Lower lobe of right lung (tissue), 2 donors: ENCODE measurements at regions not wholly inside any gene's neighbourhood (a gene's known extent, or its start where the extent isn't known, plus 50 kb on each side); places are given as distances from the start of the nearest gene placed in this dataset.

Experiments
- ATAC-seq, 2 donors: fragments of 200-7000 bp; cut with Tn5 transposase; one replicate each; pipeline ENCODE4 v1.9.1; 2020 to 2022; ENCODE audit warnings: mild to moderate bottlenecking in 2 of 2, moderate library complexity in 2 of 2
- DNase-seq: peaks from one replicate; pipeline ENCODE4 v3.0.0-alpha.2; 2020
- H3K27ac ChIP-seq: fragments of 200-600 bp; one replicate; pipeline ENCODE4 v1.8.0; 2022
- H3K27me3 ChIP-seq: fragments of 200-600 bp; one replicate; pipeline ENCODE4 v1.8.0; 2022; ENCODE audit warnings: low read depth
- H3K36me3 ChIP-seq: fragments of 200-600 bp; one replicate; pipeline ENCODE4 v1.8.0; 2022; ENCODE audit warnings: mild to moderate bottlenecking
- H3K4me1 ChIP-seq: fragments of 200-600 bp; one replicate; pipeline ENCODE4 v1.8.0; 2022
- H3K4me3 ChIP-seq: fragments of 200-600 bp; one replicate; pipeline ENCODE4 v1.8.0; 2022; ENCODE audit warnings: mild to moderate bottlenecking
- H3K9me3 ChIP-seq: fragments of 200-600 bp; one replicate; pipeline ENCODE4 v1.8.0; 2022
- CTCF ChIP-seq: fragments of 200-600 bp; IDR thresholded peaks from one replicate; pipeline ENCODE4 v1.8.0; 2022; ENCODE audit warnings: antibody characterized with exemption, mild to moderate bottlenecking
- intact Hi-C: fragments of 100-400 bp; cut with DNase I; formaldehyde crosslinking; loops from one replicate; pipeline ENCODE4 v1.11.0; 2022
- donor health status: DM: no; HTN: yes; CAD: no; lungs with severe emphysema.

GRCh38 chr14:54251356-54251755 is 145.5 kb upstream of the CDKN3 start:
- H3K27ac ChIP-seq, result peak overlapping the region; percentile 5

DNA sequence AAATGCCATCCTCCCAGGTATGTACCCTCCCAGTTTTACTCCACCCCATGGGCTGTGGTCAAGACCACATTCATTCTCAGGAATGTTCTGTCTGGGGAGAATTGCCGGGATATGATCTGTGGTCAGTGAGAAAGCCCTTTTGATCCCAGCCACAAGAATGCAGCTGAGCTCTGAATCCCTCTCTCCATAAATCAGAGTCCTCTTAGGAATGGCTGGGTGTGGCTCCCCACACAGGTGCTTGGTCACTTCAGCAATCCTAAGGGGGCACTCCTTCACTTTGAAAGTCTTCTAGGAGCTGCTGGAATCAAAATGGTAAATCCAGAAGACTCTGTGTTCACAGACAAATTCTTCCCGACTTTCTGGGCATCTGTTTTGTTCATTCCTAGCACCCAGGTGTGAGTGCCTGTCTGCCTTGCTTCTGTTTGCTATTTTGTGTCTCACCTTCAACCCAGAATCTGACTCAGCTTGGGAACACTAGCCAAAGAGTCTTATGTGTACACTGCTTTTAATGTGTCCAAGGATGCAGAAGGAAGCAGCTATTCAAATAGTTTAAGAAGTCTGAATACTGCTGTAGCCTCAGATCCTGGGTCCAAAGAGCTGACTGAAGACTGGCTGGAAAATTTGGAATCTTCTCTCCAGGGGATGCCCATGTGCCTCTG is 144.6 kb upstream of the CDKN3 start:
- Histone ChIP-seq H3K27me3 (peaks cover 14% of the 10 kb centered on the region), H3K36me3 (no peaks in the 10 kb centered on the region), H3K4me1 (no peaks in the 10 kb centered on the region), H3K9me3 (no peaks in the 10 kb centered on the region), H3K27ac (peak overlapping the region; percentile 26), H3K4me3 (no peak overlapping the region)
- ATAC-seq, result peak; percentile 64 to 89
- TF ChIP-seq CTCF, result no peak
- no peak for DNase-seq
- intact Hi-C loops, result no loop called here

More at GRCh38 chr14:54251356-54251755, 145.5 kb upstream of the CDKN3 start:
- intact Hi-C loops, result no loop called here
- peak in 1 of 2 donors; percentile 23 for ATAC-seq
- H3K4me3 ChIP-seq, result no peak overlapping the region
- no peak for DNase-seq
- H3K4me1 ChIP-seq, result no peaks in the 10 kb centered on the region
- H3K36me3 ChIP-seq, result no peaks in the 10 kb centered on the region
- TF ChIP-seq CTCF, result no peak
- peaks cover 14% of the 10 kb centered on the region for H3K27me3 ChIP-seq
- no peaks in the 10 kb centered on the region for H3K9me3 ChIP-seq

DNA sequence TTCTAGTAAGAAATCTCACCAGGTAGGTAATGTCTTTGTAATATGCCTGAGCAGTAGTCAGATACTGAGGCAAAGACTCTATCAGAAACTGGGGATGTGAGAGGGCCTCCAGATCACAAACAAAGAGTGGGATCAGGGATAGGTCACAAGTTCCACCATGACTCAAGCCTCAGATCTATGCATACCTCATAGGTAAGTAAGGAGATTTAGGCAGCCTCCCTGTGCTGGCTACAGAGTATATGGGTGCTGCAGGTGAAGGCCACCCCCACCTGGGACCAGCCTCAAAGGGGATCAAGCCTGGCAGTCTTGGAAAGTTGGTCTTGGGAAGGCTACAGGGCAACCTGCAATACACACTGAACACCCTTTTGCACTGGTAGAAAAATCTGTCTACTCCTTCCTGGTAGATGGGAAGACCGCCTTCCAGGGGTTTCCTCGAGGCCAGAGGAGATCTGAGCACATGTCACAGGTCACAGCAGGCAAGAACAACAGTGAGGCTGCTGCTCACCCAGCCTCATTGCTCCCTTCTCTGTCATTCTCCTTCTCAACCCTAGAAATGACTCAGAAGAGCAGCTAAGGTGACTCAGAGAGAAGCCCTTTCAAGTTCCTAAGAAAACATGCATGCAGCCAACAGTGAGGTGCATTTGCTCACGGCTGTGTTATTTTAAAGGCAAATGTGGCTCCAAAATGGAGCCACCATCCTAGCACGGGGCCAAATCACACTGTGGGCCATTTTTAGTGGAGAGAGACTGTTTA is 143.4 kb upstream of the CDKN3 start:
- Histone ChIP-seq H3K36me3 (no peaks in the 10 kb centered on the region), H3K27me3 (peaks cover 5% of the 10 kb centered on the region), H3K27ac (no peak overlapping the region), H3K9me3 (no peaks in the 10 kb centered on the region), H3K4me1 (no peaks in the 10 kb centered on the region), H3K4me3 (no peak overlapping the region)
- TF ChIP-seq CTCF, result no peak
- intact Hi-C loops, result no loop called here
- DNase-seq (no peak), ATAC-seq (peak; percentile 24 to 25)

- H3K27ac ChIP-seq, result no peak overlapping the region
- TF ChIP-seq CTCF, result no peak
- H3K4me1 ChIP-seq, result no peaks in the 10 kb centered on the region
- DNase-seq (no peak), ATAC-seq (no peak)
- no peak overlapping the region for H3K4me3 ChIP-seq
- intact Hi-C loops, result no loop called here
- H3K36me3 ChIP-seq, result no peaks in the 10 kb centered on the region
- no peaks in the 10 kb centered on the region for H3K9me3 ChIP-seq
- no peaks in the 10 kb centered on the region for H3K27me3 ChIP-seq
Measured at GRCh38 chr14:54256156-54256555, 140.7 kb upstream of the CDKN3 start.

DNA sequence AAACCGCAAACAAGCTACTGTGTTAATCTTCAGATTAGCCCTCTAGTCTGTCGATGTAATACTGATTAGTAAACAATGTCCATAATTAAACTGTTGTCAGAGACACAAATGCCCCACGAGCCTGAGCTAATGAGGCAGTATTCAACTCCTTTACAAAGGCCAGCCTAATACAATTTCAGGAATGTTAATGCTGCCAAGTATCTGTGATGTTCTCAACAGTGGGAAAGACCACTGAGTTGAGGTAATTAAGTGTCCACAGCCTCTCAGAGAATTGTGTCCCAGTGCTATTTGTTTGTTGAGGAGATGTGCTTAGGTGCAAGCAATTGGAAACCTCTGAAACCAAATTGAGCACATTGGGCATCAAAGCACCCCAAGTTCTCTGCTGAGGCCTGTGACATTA is 139.4 kb upstream of the CDKN3 start:
- intact Hi-C loops, result no loop called here
- Histone ChIP-seq H3K27me3 (no peaks in the 10 kb centered on the region), H3K36me3 (no peaks in the 10 kb centered on the region), H3K9me3 (no peaks in the 10 kb centered on the region), H3K4me3 (no peak overlapping the region), H3K4me1 (no peaks in the 10 kb centered on the region), H3K27ac (no peak overlapping the region)
- DNase-seq, result no peak
- no peak for TF ChIP-seq CTCF
- no peak for ATAC-seq
